Myocyte (in vitro differentiated cells): ENCODE measurements at regions not wholly inside any gene's neighbourhood (a gene's known extent, or its start where the extent isn't known, plus 50 kb on each side); places are given as distances from the start of the nearest gene placed in this dataset.

Experiments
- DNase-seq: peaks from one replicate; pipeline ENCODE4 v3.0.0-alpha.2; 2012; ENCODE audit warnings: low read depth

GRCh38 chr18:10207682-10208345 lies 246.6 kb upstream of the APCDD1 start:
- no peak for DNase-seq

DNA sequence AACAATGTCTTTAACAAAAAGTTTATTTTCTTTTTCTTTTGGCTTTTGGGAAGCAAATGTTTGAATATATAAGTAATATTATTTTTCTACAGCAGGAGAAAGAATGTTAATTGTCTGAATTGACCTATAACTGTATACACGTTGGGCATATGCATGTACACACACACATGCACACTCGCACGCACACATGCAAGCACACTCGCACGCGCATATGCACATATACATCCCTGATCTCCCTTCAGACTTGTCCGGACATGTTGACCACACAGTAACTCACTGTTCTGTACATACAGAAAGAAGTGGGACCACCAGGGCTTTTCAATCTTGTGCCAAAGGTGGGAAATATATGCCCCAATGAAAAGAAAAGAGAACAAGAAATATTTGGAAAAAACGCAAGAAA lies 245.1 kb upstream of the APCDD1 start:
- DNase-seq, result no peak

GRCh38 chr18:10210057-10210633 lies 244.3 kb upstream of the APCDD1 start:
- DNase-seq, result no peak

DNA sequence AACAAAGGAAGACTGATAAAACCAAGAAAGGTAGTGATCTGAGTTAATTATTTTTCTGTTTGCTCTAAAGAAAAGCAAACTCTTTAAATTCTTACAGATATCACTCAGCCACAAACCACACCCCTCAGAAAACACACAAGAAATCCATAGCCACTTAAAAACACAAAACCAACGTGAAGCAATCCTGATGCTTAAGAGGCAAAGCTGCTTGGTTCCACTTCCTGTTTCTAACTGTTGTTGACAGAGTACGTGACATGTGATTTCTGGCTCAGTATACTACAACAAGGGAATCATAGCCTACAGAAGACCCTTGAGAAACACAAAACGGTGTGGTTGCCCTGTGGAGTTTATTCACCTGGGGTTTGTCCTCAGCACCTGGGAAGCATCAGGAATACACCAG lies 240.9 kb upstream of the APCDD1 start:
- peak; percentile 46 for DNase-seq

DNA sequence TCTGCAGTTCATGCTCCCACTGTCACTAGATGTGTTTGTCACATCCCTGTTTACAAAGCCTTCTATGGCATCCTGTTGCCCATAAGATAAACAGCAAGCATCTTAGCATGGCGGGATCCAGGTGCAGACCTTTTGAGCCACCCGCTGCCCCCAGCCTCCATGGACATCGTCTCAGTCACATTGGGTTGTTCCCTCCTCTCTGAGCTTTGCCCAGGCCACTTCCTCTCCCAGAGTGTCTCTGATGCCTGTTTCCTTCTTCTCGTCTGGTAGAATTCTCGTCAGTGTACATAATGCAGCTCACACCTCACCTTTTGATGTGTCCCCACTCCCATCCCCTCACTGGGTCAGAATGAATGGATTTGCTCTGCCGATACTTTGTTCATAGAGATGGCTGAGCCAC lies 239.0 kb upstream of the APCDD1 start:
- DNase-seq, result no peak

GRCh38 chr18:10216791-10217190 lies 237.6 kb upstream of the APCDD1 start:
- DNase-seq, result peak; percentile 70

GRCh38 chr18:10217211-10217610 lies 237.2 kb upstream of the APCDD1 start:
- DNase-seq, result peak; percentile 30

DNA sequence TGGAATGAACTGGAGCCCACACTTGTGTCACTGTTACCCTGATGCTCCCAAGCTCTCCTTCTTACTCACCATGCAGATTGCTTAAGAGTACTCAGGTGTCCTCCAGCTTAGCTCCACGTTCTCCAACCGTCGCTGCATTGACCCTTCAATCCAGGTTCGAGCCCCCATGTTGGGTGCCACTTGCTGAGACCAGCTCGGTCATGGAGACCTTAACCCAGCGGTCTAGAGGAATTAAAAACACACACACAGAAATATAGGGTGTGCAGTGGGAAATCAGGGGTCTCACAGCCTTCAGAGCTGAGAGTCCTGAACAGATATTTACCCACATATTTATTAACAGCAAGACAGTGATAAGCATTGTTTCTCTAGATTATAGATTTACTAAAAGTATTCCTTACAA lies 229.1 kb upstream of the APCDD1 start:
- no peak for DNase-seq

DNA sequence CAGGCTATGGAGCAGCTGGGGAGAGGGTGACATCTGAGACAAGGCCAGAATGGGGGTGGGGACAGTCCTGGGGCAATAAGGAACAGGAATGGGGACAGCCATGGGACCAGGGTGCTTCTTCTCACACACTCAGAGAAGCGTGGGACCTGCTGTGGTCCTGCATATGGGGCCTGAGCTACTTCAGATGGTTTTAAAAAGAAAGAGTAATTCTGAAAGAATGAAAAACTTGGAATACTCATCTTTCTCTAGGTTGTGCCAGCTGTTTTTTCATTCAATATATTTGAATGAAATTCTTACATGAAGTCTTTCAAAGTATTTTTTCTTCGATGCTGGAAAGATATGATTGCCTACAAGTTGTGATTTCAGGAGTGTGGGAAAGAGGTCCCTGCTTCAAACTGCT lies 227.5 kb upstream of the APCDD1 start:
- DNase-seq, result no peak

DNA sequence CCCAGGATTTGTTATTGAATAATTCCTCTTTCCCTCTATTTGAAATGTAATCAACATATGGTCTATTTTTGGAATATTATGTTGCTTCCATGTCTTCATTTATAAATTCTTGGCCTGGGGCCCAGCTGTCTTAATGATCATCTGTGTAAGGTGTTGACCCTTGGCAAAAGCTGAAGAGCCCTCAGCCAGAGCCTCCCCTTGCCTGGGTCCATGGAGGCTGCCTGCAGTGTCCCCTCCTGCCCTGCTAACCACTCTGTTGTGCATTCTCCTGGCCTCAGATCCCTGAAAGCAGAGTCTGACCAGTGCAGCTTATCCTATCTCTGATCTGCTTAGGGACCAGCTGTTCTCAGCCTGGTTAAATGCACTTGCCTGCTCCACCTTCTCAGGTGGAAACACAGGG lies 226.1 kb upstream of the APCDD1 start:
- no peak for DNase-seq

DNA sequence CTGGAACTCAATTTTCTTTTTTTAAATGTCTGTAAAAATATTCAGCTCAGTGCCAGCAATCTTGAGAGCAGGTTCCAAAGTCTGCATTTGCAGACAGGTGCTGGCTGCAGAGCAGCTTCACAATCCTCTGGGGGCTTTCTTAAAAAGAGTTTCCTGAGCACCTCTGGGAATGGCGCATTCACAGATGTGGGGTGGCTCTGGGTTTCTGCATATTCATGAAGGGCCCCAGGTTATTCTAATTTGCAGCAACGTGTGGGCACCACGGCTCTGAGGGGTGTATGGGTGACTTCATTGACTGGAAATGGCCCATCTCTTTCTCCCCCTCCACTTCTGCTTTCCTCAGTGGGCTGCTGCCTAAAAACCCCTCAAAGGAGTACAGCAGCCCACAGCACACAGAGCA lies 225.0 kb upstream of the APCDD1 start:
- no peak for DNase-seq

DNA sequence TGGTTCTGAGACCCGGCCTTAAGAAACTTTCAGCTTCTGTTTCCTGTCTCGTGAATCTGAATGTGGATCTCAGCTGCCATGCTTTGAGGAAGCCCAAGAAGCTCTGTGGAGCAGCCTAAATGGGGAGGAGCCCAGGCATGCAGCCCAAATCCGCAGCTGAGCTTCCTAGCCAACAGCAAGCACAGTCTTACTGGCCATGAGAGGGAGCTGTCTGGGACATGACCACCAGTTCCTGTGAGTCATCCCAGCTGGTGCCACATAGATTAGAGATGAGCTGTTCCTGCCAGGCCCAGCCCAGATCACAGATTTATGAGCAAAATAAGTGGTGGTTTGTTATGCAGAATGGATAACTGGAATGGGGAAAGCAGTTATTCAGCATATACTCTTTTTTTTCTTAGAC lies 224.4 kb upstream of the APCDD1 start:
- peak; percentile 81 for DNase-seq

GRCh38 chr18:10231220-10231619 lies 223.2 kb upstream of the APCDD1 start:
- DNase-seq, result no peak

DNA sequence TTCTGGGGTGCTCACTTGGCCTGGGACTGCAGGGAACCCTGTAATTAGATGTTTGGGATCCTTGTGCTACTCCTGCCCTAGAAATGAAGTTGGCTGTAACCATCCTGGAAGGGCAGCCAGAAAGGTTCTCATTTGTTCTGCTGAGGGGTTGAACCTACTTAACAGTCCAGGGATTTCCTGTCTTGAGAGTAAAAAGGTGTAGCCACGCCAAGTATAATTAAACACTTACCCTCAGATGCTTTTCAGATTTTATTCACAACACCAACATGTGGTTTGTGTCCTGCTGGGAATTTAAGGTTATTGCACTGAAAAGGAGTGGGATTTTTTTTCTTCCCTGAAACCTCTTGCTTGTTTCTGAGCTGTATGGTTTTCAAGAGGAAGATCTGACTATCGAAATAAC lies 222.4 kb upstream of the APCDD1 start:
- DNase-seq, result no peak

DNA sequence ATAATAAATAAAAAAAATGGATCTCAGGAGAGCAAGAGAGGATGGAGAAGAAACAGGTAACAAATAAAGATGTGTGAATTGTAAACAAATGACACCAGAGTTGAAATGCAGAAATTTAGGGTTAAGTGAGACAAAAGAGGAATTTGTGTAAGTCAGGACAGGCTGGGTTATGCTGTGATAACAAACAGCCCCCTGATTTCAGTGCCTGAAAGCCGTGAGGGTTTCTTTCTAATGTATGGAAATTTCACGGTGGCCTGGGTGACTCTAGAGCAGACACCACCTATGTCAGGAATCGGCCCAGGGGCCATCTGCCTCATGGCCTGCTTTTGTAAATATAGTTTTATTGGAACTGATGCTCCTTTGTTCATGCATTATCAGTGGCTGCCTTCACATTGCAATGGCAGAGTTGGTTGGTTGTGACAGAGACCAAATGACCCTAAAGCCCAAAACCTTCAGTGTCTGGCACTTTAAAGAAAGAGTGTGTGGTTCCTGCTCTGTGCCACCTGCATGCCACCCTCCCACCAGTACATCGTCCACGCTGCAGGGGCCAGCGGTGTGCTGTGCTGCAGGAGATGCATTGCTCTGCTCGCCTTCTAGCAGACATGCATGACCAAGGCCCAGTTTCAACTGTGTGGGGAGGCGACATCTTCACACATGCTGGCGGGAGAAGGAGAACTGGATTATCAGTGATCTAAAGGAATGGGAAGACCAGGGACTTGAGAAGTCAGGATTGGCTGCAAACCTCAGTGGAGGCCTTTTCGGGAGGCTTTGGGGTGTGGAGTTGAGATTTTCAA lies 221.2 kb upstream of the APCDD1 start:
- no peak for DNase-seq

DNA sequence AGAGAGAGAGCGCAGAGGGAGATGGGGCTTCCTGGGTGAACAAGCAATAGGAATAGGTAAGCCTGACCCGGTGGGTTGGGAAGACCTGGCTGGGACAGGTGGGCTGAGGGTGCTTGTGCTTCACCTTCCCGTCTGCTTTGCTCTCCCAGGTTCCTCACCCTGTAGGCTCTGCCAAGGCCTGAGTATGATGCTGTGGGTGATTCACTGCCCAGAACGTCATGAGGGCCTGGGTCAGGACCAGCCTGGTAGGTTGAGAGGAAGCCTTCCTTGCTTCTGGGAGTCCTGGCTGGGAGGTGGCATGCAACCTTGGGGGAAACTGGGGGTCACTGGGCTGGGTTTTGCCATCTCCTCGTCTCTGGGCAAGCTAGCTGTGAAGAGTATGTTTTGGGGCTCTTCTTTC lies 220.2 kb upstream of the APCDD1 start:
- no peak for DNase-seq

- peak; percentile 32 for DNase-seq
These were observed 219.3 kb upstream of the APCDD1 start for GRCh38 chr18:10234912-10235660.

DNA sequence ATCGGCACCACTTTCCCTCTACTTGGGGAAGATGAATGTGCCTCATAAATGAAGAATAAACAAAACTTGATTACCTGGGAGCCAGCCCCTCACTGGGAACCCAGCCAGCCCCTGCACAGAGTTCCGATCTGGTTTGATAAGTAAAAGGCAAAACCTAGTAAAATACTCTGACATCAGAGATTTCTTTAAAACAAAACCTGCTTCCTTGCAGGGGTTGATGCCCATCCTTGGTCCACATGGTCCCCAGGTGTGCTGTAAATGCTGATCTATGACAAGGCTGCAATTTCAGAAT lies 218.8 kb upstream of the APCDD1 start:
- no peak for DNase-seq

DNA sequence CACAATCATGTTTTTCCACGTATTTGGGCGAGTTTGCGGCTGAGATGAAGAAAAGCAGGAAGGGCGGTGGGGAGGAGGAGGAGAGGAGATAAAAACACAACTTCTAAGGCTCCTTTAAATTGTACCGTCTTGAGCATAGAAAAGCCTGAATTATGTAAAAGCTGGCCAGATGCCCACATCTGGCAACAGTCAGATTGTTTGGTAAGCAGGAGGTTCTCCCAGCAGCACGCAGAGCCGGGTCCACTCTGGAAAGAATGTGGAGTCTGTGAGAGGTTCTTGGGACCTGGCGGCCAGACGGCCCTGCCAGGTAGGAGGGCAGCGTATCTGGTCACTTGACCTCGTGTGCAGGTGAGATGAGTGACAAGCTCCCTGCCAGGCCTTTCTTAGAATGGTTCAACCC lies 215.3 kb upstream of the APCDD1 start:
- no peak for DNase-seq

DNA sequence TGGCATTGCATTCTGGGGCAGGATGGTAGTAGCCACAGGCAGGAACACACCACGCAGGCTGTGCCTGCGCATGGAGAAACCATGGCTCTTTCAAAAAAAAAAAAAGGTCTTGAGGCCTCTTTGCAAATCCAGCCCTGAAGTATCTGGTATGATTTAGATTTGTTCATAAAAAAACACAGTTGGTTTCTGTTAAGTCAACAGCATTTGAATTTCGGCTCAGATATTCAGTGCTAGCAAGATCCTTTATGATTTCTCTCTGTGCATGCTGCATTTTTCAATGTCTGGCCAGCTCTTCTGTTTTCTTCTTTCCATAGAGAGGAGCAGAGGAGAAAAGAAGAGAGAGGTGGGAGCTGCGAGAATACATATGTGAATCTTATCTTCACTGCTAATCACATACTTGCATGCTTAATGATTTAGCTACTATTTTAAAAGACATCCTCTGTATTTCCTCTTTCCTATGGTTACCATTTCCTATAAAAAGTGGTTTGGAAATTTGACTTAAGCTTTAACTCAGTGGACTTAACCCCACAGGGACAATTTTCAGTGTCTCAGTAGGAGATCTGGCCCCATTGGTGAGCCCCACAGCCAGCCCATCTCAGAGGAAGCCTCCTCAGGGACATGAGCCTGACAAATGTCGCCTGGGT lies 214.3 kb upstream of the APCDD1 start:
- no peak for DNase-seq

DNA sequence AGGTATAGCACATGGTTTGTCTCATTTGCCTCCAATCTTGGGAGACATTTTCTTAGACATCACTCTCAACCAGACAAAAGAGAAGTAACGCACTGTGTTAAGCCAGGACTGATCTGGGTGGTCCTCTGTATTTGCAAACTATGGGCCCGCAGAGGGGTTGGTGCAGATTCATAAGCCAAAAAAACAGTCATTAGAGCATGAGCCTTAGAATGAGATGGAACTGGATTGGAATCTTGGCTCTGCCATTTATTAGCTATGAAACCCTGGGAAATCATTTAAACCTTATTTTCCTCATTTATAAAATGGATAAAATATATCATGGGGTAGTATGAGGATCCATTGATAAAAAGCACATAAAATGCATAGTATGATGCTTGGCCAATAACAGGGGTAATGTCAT lies 213.5 kb upstream of the APCDD1 start:
- DNase-seq, result no peak

DNA sequence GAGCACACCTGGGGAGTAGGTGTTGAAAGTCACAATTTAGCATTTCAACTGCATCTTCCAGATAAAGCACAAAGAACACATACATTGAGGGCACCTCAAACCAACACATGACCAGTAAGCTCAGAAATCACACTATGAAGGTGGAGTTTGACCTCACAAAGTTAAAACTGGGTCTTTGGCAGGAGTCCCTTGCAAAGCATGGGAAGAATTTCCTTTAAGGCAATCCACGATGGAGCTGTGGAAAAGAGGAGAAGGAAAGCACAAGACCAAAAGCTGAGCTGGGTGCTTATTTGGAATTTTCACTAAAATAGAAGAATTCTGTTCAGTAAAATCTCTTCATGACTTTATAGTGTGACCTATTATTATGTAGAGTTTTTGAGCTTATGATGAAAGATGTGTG lies 212.9 kb upstream of the APCDD1 start:
- no peak for DNase-seq
